DMS 273 treated with DMSO at 0.1 percent for 48 hours (cell line): ENCODE measurements at regions not wholly inside any gene's neighbourhood (a gene's known extent, or its start where the extent isn't known, plus 50 kb on each side); places are given as distances from the start of the nearest gene placed in this dataset.
"Not testable (repeated sequence)": the region's sequence is repeated elsewhere in the genome, so short reads cannot be mapped to it uniquely, and the experiment has no call there.

Experiments
- DNase-seq: peaks from one replicate; lab custom pipeline; 2025; lab: John Stamatoyannopoulos, UW

- DNase-seq = no peak
Observed at GRCh38 chr13:80718970-80719369, 378.0 kb upstream of the SPRY2 start.

GRCh38 chr13:80717776-80718175 is 376.9 kb upstream of the SPRY2 start:
- no peak for DNase-seq

DNA sequence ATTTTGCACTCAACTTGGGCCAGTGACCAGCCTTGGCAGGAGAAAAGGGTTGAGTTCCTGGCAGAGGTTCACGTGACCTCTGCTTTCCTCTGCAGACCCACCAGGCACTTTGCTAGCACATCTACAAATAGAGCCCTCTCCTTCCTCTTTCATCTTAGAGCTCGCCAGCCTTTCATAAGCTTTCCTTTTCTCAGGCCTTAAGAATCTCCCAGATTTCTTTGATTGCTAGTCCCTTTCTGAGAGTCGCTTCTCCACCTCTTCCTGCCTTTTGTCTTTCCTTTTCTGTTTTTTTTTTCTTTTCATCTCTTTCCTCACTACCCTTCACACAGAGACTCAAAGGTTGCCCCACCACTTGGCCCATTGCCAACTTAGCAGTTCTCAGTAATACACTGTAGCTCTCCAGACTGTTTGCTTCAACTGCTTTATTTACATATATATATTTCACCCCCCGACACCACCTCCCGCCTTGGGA is 375.7 kb upstream of the SPRY2 start:
- no peak for DNase-seq

GRCh38 chr13:80712026-80712425 is 371.1 kb upstream of the SPRY2 start:
- no peak for DNase-seq

DNA sequence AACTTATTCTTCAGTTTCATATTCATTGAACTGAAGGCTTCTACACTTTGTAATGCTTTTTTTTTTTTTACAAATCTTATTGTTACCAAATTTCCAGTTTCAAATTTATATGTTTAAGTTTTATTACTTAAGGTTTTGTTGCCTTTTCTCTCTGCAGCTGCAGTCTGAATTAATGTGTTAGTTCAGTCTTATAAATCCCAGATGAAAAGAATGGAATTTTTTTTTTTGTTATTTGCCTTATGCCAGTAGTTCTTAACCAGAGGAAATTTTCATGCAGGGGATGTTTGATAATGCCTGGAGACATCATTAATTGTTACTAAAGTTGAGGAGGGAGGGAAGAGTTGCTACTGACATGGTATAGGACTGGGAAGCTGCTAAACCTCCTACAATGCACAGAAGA is 367.9 kb upstream of the SPRY2 start:
- DNase-seq = no peak

- no peak for DNase-seq
Observed at GRCh38 chr13:80707000-80707983, 366.4 kb upstream of the SPRY2 start.

DNA sequence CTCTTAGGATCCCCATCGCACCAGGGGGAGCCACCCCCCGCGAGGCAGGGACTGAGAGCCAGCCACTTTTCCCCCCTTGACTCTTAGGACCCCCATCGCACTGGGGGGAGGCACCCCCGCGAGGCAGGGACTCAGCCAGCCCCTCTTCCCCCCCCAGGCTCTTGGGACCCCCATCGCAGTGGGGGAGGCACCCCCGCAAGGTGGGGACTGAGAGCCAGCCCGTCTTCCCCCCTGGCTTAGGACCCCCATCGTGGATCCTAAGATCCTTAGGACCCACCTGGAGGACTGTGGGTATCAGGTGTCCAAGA is 365.2 kb upstream of the SPRY2 start:
- DNase-seq = no peak

DNA sequence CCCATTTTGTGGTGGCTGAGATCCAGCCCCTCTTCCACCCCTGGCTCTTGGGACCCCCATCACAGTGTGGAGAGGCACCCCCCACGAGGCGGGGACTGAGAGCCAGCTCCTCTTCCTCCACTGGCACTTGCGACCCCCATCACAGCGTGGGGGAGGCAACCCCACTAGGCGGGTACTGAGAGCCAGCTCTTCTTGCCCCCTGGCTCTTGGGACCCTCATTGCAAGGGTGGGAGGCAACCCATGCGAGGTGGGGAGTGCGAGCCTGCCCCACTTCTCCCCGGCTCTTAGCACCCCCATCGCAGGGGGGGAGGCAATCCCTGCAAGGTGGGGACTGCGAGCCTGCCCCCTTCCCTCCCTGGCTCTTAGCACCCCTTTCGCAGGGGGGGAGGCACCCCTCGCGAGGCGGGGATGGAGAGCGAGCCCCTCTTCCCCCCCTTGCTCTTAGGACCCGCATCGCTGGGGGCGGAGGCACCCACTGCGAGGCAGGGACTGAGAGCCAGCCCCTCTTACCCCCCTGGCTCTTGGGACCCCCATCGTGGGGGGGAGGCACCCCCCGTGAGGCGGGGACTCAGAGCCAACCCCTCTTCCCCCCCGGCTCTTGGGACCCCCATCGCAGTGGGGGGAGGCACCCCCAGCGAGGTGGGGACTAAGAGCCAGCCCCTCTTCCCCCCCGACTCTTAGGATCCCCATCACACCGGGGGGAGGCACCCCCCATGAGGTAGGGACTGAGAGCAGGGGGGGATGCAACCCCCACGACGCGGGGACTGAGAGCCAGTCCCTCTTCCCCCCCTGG is 364.6 kb upstream of the SPRY2 start:
- no peak for DNase-seq

GRCh38 chr13:80704369-80704768 is 363.4 kb upstream of the SPRY2 start:
- no peak for DNase-seq

DNA sequence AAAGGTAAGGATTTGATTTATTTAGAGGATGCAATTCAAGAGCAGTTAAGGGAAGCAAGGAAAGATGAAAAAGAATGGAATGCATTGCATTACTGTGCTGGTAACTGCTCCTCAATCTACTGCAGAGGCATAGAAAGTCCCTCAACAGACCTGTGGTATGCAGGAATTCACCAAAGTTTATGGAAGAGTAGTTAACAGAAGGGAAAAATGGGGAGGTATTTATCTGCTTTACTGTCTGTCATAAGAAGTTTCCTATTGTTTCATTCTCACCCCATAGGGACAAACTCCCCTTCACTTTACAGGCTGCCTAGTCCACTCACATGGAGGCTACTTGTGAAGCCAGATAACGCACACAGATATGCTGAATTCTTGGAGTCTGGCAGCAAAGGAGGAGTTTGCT is 354.9 kb upstream of the SPRY2 start:
- no peak for DNase-seq

- DNase-seq = not testable (repeated sequence)
Observed at GRCh38 chr13:80691814-80692213, 350.9 kb upstream of the SPRY2 start.

GRCh38 chr13:80690208-80690607 is 349.3 kb upstream of the SPRY2 start:
- DNase-seq = no peak

- DNase-seq = no peak
Observed at GRCh38 chr13:80688593-80688992, 347.7 kb upstream of the SPRY2 start.

DNA sequence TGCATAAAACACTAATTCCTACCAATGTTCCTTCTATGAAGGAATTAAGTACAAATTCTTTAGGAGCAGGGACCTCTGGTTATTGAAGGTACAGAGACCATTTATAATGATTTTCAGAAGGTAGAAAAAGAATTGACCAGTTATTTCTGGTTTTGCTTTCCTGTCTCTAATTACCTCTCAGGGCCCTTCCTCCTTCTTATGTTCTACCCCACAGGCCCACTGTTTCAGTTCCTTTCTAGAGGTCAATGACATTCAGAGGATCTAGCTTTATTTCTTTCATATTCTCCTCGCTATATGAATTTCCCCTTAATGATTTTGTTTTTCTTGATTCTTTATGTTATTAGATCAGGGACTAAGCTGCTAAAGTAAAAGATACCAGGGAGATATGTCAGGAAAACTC is 345.0 kb upstream of the SPRY2 start:
- no peak for DNase-seq

DNA sequence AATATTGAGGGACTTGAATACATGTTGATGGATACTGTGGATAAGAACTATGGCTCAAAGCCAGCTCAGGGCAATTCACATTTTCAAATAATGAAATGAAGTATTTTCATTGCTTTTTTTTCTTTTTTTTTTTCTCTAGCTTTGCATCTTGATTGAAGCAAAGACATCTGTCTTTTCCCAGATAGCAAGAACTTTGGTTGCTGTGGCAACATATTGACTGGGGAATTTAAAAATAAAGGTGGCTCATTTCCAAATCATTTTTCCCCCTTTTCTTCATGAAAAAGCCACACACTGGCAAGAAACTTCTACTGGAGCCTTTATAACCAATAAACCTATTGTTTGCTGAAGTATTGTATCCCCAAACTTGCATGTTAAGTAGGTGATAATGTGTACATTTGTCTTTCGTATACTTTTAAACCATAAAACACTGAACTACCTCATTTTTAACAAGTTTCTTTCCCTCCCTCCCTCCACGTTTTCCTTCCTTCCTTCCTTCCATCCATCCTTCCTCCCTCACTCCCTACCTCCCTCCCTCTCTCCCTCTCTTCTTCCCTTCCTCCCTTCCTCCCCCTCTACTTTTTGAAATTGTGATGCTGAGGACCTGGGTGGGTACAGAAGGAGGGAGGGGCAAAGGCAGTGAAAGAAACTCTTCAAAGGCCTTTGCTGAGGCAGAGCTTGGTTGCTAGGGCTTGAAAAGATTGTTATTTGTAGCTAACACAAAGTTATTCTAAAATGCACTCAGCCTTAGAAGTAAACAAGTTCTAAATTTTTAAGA is 343.5 kb upstream of the SPRY2 start:
- no peak for DNase-seq

DNA sequence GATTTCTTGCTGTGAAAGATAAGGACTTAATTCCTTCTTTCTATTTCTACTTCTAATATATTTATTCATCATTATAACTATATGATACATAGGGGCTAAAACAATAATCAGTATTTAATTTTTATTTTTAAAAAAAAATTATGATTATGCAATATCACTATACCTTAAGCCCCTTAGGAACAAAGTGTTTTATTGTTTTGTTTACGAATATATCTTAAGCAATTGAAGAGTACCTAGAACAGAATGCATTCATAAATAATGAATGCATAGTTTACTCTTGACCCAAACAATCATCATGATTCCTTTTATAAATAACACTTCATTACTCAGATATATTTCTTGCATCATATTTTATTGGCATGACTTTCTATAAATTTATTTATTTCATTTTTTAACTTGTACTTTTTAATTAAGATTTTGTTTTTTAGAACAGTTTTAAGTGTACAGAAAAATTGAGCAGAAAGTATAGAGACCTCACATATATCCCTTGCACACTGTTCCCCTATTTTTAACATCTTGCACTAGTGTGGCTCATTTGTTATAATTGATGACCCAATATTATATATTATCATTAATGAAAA is 339.9 kb upstream of the SPRY2 start:
- DNase-seq = no peak

GRCh38 chr13:80679423-80679822 is 338.5 kb upstream of the SPRY2 start:
- DNase-seq = no peak

DNA sequence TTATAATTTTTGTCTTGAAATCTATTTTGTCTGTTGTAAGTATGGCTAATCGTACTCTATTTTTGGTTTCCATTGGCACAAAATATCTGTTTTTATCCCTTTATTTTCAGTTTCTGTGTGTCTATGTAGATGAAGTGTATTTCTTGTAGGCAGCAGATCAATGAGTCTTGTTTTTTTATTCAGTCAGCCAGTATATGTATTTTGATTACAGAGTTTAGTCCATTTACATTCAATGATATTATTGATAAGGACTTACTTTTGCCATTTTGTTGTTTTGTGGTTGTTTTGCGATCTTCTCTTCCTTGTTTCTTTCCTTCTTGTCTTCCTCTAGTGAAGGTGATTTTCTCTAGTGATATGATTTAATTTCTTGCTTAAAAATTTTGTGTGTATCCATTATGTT is 336.3 kb upstream of the SPRY2 start:
- DNase-seq = no peak

DNA sequence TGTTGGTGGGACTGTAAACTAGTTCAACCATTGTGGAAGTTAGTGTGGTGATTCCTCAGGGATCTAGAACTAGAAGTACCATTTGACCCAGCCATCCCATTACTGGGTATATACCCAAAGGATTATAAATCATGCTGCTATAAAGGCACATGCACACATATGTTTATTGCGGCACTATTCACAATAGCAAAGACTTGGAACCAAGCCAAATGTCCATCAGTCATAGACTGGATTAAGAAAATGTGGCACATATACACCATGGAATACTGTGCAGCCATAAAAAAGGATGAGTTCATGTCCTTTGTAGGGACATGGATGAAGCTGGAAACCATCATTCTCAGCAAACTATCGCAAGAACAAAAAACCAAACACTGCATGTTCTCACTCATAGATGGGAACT is 334.5 kb upstream of the SPRY2 start:
- not testable (repeated sequence) for DNase-seq

GRCh38 chr13:80671773-80672172 is 330.8 kb upstream of the SPRY2 start:
- DNase-seq = no peak

- no peak for DNase-seq
Observed at GRCh38 chr13:80669112-80669511, 328.2 kb upstream of the SPRY2 start.

DNA sequence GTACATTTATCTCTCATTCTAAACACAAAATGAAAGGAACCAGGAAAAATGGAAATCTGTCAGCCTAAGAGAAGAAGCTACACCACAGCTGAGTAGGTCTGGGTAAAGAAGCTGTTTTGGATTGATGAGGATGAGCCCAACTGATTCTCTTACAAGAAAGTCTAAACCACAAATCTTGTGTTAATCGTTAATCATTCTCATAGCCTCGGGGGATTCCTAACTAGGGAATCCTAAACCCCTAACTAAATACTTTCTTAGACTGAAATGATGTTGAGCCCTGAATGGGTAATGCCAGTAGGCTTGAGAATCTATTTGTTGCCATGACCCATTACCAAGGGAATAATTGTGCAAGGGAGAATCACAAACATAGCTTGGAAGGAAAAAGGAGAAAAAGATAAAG is 327.5 kb upstream of the SPRY2 start:
- DNase-seq = no peak
